ENCODE measurements at regions not wholly inside any gene's neighbourhood (a gene's known extent, or its start where the extent isn't known, plus 50 kb on each side); places are given as distances from the start of the nearest gene placed in this dataset.
"Not testable (repeated sequence)": the region's sequence is repeated elsewhere in the genome, so short reads cannot be mapped to it uniquely, and the experiment has no call there.

- DNase-seq (ENCODE audit: low read depth): no peak
These were observed 173.3 kb upstream of the SPRED2 start for GRCh38 chr2:65605743-65606058.

GRCh38 chr2:65605058-65605742 is 172.8 kb upstream of the SPRED2 start:
- no peak for DNase-seq (ENCODE audit: low read depth)

GRCh38 chr2:65604246-65604645 is 171.8 kb upstream of the SPRED2 start:
- DNase-seq (ENCODE audit: low read depth): no peak

- no peak for DNase-seq (ENCODE audit: low read depth)
These were observed 170.3 kb upstream of the SPRED2 start for GRCh38 chr2:65602603-65603235.

GRCh38 chr2:65600871-65601270 is 168.5 kb upstream of the SPRED2 start:
- not testable (repeated sequence) for DNase-seq (ENCODE audit: low read depth)

GRCh38 chr2:65600351-65600750 is 168.0 kb upstream of the SPRED2 start:
- DNase-seq (ENCODE audit: low read depth): not testable (repeated sequence)

- no peak for DNase-seq (ENCODE audit: low read depth)
These were observed 167.3 kb upstream of the SPRED2 start for GRCh38 chr2:65599693-65600092.

GRCh38 chr2:65598996-65599395 is 166.6 kb upstream of the SPRED2 start:
- no peak for DNase-seq (ENCODE audit: low read depth)

- DNase-seq (ENCODE audit: low read depth): no peak
These were observed 165.9 kb upstream of the SPRED2 start for GRCh38 chr2:65598264-65598663.

GRCh38 chr2:65595630-65596029 is 163.2 kb upstream of the SPRED2 start:
- DNase-seq (ENCODE audit: low read depth): no peak

- DNase-seq (ENCODE audit: low read depth): no peak
These were observed 161.8 kb upstream of the SPRED2 start for GRCh38 chr2:65594150-65594549.

GRCh38 chr2:65589667-65590066 is 157.3 kb upstream of the SPRED2 start:
- no peak for DNase-seq (ENCODE audit: low read depth)

- DNase-seq (ENCODE audit: low read depth): no peak
These were observed 155.4 kb upstream of the SPRED2 start for GRCh38 chr2:65587779-65588178.

GRCh38 chr2:65586516-65586915 is 154.1 kb upstream of the SPRED2 start:
- DNase-seq (ENCODE audit: low read depth): no peak

GRCh38 chr2:65583061-65583460 is 150.7 kb upstream of the SPRED2 start:
- no peak for DNase-seq (ENCODE audit: low read depth)

- no peak for DNase-seq (ENCODE audit: low read depth)
These were observed 150.0 kb upstream of the SPRED2 start for GRCh38 chr2:65582364-65582763.

GRCh38 chr2:65580824-65581223 is 148.4 kb upstream of the SPRED2 start:
- no peak for DNase-seq (ENCODE audit: low read depth)

GRCh38 chr2:65579506-65580235 is 147.3 kb upstream of the SPRED2 start:
- DNase-seq (ENCODE audit: low read depth): no peak

GRCh38 chr2:65577654-65578053 is 145.3 kb upstream of the SPRED2 start:
- no peak for DNase-seq (ENCODE audit: low read depth)

GRCh38 chr2:65576861-65577601 is 144.6 kb upstream of the SPRED2 start:
- DNase-seq (ENCODE audit: low read depth): peak; percentile 64

GRCh38 chr2:65576278-65576677 is 143.9 kb upstream of the SPRED2 start:
- no peak for DNase-seq (ENCODE audit: low read depth)

GRCh38 chr2:65574993-65575392 is 142.6 kb upstream of the SPRED2 start:
- no peak for DNase-seq (ENCODE audit: low read depth)

All from HS-27A (cell line).